ENCODE measurements at regions not wholly inside any gene's neighbourhood (a gene's known extent, or its start where the extent isn't known, plus 50 kb on each side); places are given as distances from the start of the nearest gene placed in this dataset.

- TF ChIP-seq ZFP3 (CRISPR knock-in tag; IDR thresholded peaks at IDR 0.05) (no peak), RARB (CRISPR knock-in tag; IDR thresholded peaks at IDR 0.05) (no peak), PATZ1 (CRISPR knock-in tag; IDR thresholded peaks at IDR 0.05; ENCODE audit: borderline replicate concordance) (no peak), ESRRG (CRISPR knock-in tag; IDR thresholded peaks at IDR 0.05) (no peak), SNAI2 (CRISPR knock-in tag; IDR thresholded peaks at IDR 0.05) (no peak), BACH2 (CRISPR knock-in tag; IDR thresholded peaks at IDR 0.05; ENCODE audit: borderline replicate concordance) (no peak), ZC3H10 (CRISPR knock-in tag; IDR thresholded peaks at IDR 0.05) (no peak), ZNF565 (CRISPR knock-in tag; conservative IDR thresholded peaks at IDR 0.05; ENCODE audit: low read depth) (no peak), CSDC2 (CRISPR knock-in tag; IDR thresholded peaks at IDR 0.05) (no peak), OSR1 (CRISPR knock-in tag; IDR thresholded peaks at IDR 0.05) (no peak), ARNTL (CRISPR knock-in tag; IDR thresholded peaks at IDR 0.05; ENCODE audit: borderline replicate concordance, low read depth) (no peak)
- TF ChIP-seq, protein P1, sequence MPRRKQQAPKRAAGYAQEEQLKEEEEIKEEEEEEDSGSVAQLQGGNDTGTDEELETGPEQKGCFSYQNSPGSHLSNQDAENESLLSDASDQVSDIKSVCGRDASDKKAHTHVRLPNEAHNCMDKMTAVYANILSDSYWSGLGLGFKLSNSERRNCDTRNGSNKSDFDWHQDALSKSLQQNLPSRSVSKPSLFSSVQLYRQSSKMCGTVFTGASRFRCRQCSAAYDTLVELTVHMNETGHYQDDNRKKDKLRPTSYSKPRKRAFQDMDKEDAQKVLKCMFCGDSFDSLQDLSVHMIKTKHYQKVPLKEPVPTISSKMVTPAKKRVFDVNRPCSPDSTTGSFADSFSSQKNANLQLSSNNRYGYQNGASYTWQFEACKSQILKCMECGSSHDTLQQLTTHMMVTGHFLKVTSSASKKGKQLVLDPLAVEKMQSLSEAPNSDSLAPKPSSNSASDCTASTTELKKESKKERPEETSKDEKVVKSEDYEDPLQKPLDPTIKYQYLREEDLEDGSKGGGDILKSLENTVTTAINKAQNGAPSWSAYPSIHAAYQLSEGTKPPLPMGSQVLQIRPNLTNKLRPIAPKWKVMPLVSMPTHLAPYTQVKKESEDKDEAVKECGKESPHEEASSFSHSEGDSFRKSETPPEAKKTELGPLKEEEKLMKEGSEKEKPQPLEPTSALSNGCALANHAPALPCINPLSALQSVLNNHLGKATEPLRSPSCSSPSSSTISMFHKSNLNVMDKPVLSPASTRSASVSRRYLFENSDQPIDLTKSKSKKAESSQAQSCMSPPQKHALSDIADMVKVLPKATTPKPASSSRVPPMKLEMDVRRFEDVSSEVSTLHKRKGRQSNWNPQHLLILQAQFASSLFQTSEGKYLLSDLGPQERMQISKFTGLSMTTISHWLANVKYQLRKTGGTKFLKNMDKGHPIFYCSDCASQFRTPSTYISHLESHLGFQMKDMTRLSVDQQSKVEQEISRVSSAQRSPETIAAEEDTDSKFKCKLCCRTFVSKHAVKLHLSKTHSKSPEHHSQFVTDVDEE (CRISPR knock-in tag; IDR thresholded peaks at IDR 0.05), result no peak
Measured at GRCh38 chr1:184153731-184154130, 102.2 kb downstream of the TSEN15 start.

Data from SK-N-SH treated with all-trans-retinoic acid at 6 μM for 48 hours (cell line).